Mucosa of rectum (tissue), 2 donors: ENCODE measurements at regions not wholly inside any gene's neighbourhood (a gene's known extent, or its start where the extent isn't known, plus 50 kb on each side); places are given as distances from the start of the nearest gene placed in this dataset.

Experiments used
- H3K27ac ChIP-seq, 2 donors: one replicate each; pipeline ENCODE4 v1.7.0; 2013; ENCODE audit warnings: inconsistent platforms in 2 of 2, low read depth in 2 of 2, low read length in 2 of 2
- H3K27me3 ChIP-seq, 2 donors: one replicate each; pipeline ENCODE4 v1.7.0; 2013; ENCODE audit warnings: low read length in 2 of 2; ENCODE audit not compliant: control insufficient read depth in 2 of 2, insufficient read depth in 2 of 2
- H3K36me3 ChIP-seq, 2 donors: one replicate each; pipeline ENCODE4 v1.7.0; 2013; ENCODE audit warnings: low read length in 2 of 2; ENCODE audit not compliant: control insufficient read depth in 2 of 2, insufficient read depth in 2 of 2
- H3K4me1 ChIP-seq, 2 donors: one replicate each; pipeline ENCODE4 v1.7.0; 2013; ENCODE audit warnings: low read length in 2 of 2, mild to moderate bottlenecking in 1 of 2; ENCODE audit not compliant: control insufficient read depth in 2 of 2, insufficient read depth in 2 of 2
- H3K4me3 ChIP-seq, 2 donors: one replicate each; pipeline ENCODE4 v1.7.0; 2013; ENCODE audit warnings: low read length in 2 of 2
- H3K9ac ChIP-seq, 2 donors: one replicate each; pipeline ENCODE4 v1.7.0; 2013; ENCODE audit warnings: low read length in 2 of 2, low read depth in 1 of 2, mild to moderate bottlenecking in 1 of 2
- H3K9me3 ChIP-seq, 2 donors: one replicate each; pipeline ENCODE4 v1.7.0; 2013; ENCODE audit warnings: low read length in 2 of 2; ENCODE audit not compliant: control insufficient read depth in 2 of 2
- donor health status: healthy.
- donor health status: Normal muscosa, but diverticular disease.

- H3K9ac ChIP-seq: no peak overlapping the region
- H3K4me1 ChIP-seq: peaks cover 2 to 5% of the 10 kb centered on the region in 2 donors
- no peak overlapping the region for H3K4me3 ChIP-seq
- H3K27ac ChIP-seq: no peak overlapping the region
- no peaks in the 10 kb centered on the region for H3K36me3 ChIP-seq
- no peaks in the 10 kb centered on the region for H3K27me3 ChIP-seq
- no peaks in the 10 kb centered on the region for H3K9me3 ChIP-seq
Observed at GRCh38 chr9:29999645-30000044, 2384.8 kb upstream of the ACO1 start.

- Histone ChIP-seq H3K36me3 (no peaks in the 10 kb centered on the region), H3K9me3 (no peaks in the 10 kb centered on the region), H3K4me1 (peaks cover 0 to 2% of the 10 kb centered on the region in 2 donors), H3K9ac (no peak overlapping the region), H3K4me3 (no peak overlapping the region), H3K27ac (no peak overlapping the region), H3K27me3 (no peaks in the 10 kb centered on the region)
Observed at GRCh38 chr9:30010691-30011090, 2373.8 kb upstream of the ACO1 start.

- Histone ChIP-seq H3K4me1 (peaks cover 0 to 2% of the 10 kb centered on the region in 2 donors), H3K27ac (no peak overlapping the region), H3K9me3 (no peaks in the 10 kb centered on the region), H3K36me3 (no peaks in the 10 kb centered on the region), H3K27me3 (no peaks in the 10 kb centered on the region), H3K4me3 (no peak overlapping the region), H3K9ac (no peak overlapping the region)
Observed at GRCh38 chr9:30012622-30013021, 2371.8 kb upstream of the ACO1 start.

- Histone ChIP-seq H3K9ac (no peak overlapping the region), H3K27me3 (no peaks in the 10 kb centered on the region), H3K27ac (no peak overlapping the region), H3K4me1 (no peaks in the 10 kb centered on the region), H3K36me3 (no peaks in the 10 kb centered on the region), H3K4me3 (no peak overlapping the region), H3K9me3 (no peaks in the 10 kb centered on the region)
Observed at GRCh38 chr9:30015073-30015472, 2369.4 kb upstream of the ACO1 start.

GRCh38 chr9:30020161-30020560 lies 2364.3 kb upstream of the ACO1 start:
- Histone ChIP-seq H3K27ac (no peak overlapping the region), H3K36me3 (no peaks in the 10 kb centered on the region), H3K9ac (no peak overlapping the region), H3K4me3 (no peak overlapping the region), H3K4me1 (no peaks in the 10 kb centered on the region), H3K27me3 (no peaks in the 10 kb centered on the region), H3K9me3 (no peaks in the 10 kb centered on the region)

GRCh38 chr9:30035761-30036160 lies 2348.7 kb upstream of the ACO1 start:
- no peaks in the 10 kb centered on the region for H3K4me1 ChIP-seq
- no peak overlapping the region for H3K27ac ChIP-seq
- H3K27me3 ChIP-seq: no peaks in the 10 kb centered on the region
- H3K4me3 ChIP-seq: no peak overlapping the region
- no peaks in the 10 kb centered on the region for H3K36me3 ChIP-seq
- no peak overlapping the region for H3K9ac ChIP-seq
- H3K9me3 ChIP-seq: no peaks in the 10 kb centered on the region

- Histone ChIP-seq H3K9me3 (no peaks in the 10 kb centered on the region), H3K4me1 (no peaks in the 10 kb centered on the region), H3K27me3 (no peaks in the 10 kb centered on the region), H3K36me3 (no peaks in the 10 kb centered on the region), H3K4me3 (no peak overlapping the region), H3K27ac (no peak overlapping the region), H3K9ac (no peak overlapping the region)
Observed at GRCh38 chr9:30036558-30036957, 2347.9 kb upstream of the ACO1 start.

GRCh38 chr9:30039712-30040111 lies 2344.7 kb upstream of the ACO1 start:
- no peak overlapping the region for H3K4me3 ChIP-seq
- no peak overlapping the region for H3K9ac ChIP-seq
- no peaks in the 10 kb centered on the region for H3K4me1 ChIP-seq
- no peaks in the 10 kb centered on the region for H3K36me3 ChIP-seq
- no peaks in the 10 kb centered on the region for H3K9me3 ChIP-seq
- no peak overlapping the region for H3K27ac ChIP-seq
- H3K27me3 ChIP-seq: no peaks in the 10 kb centered on the region

- H3K9me3 ChIP-seq: no peaks in the 10 kb centered on the region
- no peak overlapping the region for H3K4me3 ChIP-seq
- H3K4me1 ChIP-seq: no peaks in the 10 kb centered on the region
- H3K27me3 ChIP-seq: no peaks in the 10 kb centered on the region
- no peak overlapping the region for H3K27ac ChIP-seq
- H3K9ac ChIP-seq: no peak overlapping the region
- H3K36me3 ChIP-seq: no peaks in the 10 kb centered on the region
Observed at GRCh38 chr9:30048396-30048795, 2336.0 kb upstream of the ACO1 start.

GRCh38 chr9:30058463-30058862 lies 2326.0 kb upstream of the ACO1 start:
- H3K4me3 ChIP-seq: no peak overlapping the region

GRCh38 chr9:30060976-30061375 lies 2323.5 kb upstream of the ACO1 start:
- H3K9ac ChIP-seq: no peak overlapping the region
- no peaks in the 10 kb centered on the region for H3K4me1 ChIP-seq
- H3K27me3 ChIP-seq: no peaks in the 10 kb centered on the region
- H3K9me3 ChIP-seq: no peaks in the 10 kb centered on the region
- H3K27ac ChIP-seq: no peak overlapping the region
- H3K36me3 ChIP-seq: no peaks in the 10 kb centered on the region
- no peak overlapping the region for H3K4me3 ChIP-seq

More at GRCh38 chr9:30058463-30058862, 2326.0 kb upstream of the ACO1 start:
- Histone ChIP-seq H3K27me3 (no peaks in the 10 kb centered on the region), H3K27ac (no peak overlapping the region), H3K9me3 (no peaks in the 10 kb centered on the region), H3K36me3 (no peaks in the 10 kb centered on the region), H3K9ac (no peak overlapping the region), H3K4me1 (no peaks in the 10 kb centered on the region)
